LNCaP clone FGC (cell line): ENCODE measurements at regions not wholly inside any gene's neighbourhood (a gene's known extent, or its start where the extent isn't known, plus 50 kb on each side); places are given as distances from the start of the nearest gene placed in this dataset.

Experiments
- DNase-seq: peaks from one replicate; pipeline ENCODE4 v3.0.0-alpha.2; 2011; ENCODE audit warnings: low read depth
- H3K4me3 ChIP-seq: 2 replicates; pipeline ENCODE4 v1.5.1; 2011; ENCODE audit warnings: mild to moderate bottlenecking, low read depth, low read length, control low read depth
- CTCF ChIP-seq: IDR thresholded peaks from 2 replicates; pipeline ENCODE4 v1.5.1; 2012; ENCODE audit warnings: mild to moderate bottlenecking; ENCODE audit not compliant: control insufficient read depth, insufficient read depth; ENCODE audit errors: extremely low read depth

GRCh38 chr6:170227996-170228945 is 62.6 kb downstream of the DLL1 start:
- DNase-seq: no peak
- TF ChIP-seq CTCF: no peak
- no peak overlapping the region for H3K4me3 ChIP-seq

- no peak overlapping the region for H3K4me3 ChIP-seq
- no peak for DNase-seq
- no peak for TF ChIP-seq CTCF
These were observed 63.3 kb downstream of the DLL1 start for GRCh38 chr6:170227521-170227983.

GRCh38 chr6:170226647-170227046 is 64.2 kb downstream of the DLL1 start:
- no peak for TF ChIP-seq CTCF
- DNase-seq: no peak
- H3K4me3 ChIP-seq: no peak overlapping the region

GRCh38 chr6:170225852-170226417 is 64.9 kb downstream of the DLL1 start:
- peak; percentile 82 for DNase-seq
- H3K4me3 ChIP-seq: no peak overlapping the region
- TF ChIP-seq CTCF: no peak

- TF ChIP-seq CTCF: no peak
- H3K4me3 ChIP-seq: no peak overlapping the region
- DNase-seq: no peak
These were observed 65.9 kb downstream of the DLL1 start for GRCh38 chr6:170224694-170225660.
